Stomach (tissue), 8 donors: ENCODE measurements at regions not wholly inside any gene's neighbourhood (a gene's known extent, or its start where the extent isn't known, plus 50 kb on each side); places are given as distances from the start of the nearest gene placed in this dataset.

ENCODE experiments used
- DNase-seq, 2 donors: peaks; one replicate each; pipeline versions ENCODE4 v3.0.0 to v3.0.0-alpha.2; 2013 to 2019
- H3K27ac ChIP-seq, 5 donors: fragments of 200-600 bp in 4 of 5; sonication (generic) in 4 of 5; one replicate each; pipeline ENCODE4 v1.5.1; 2013 to 2019; ENCODE audit warnings: mild to moderate bottlenecking in 1 of 5, moderate library complexity in 1 of 5
- H3K27me3 ChIP-seq, 3 donors: fragments of 200-600 bp; sonication (generic); one replicate each; pipeline ENCODE4 v1.5.1; 2017 to 2019; ENCODE audit warnings: mixed run types in 1 of 3
- H3K36me3 ChIP-seq, 4 donors: fragments of 200-600 bp; sonication (generic); 1 replicate in 3 of 4; 2 replicates in 1 of 4; pipeline ENCODE4 v1.5.1; 2016 to 2019
- H3K4me1 ChIP-seq, 4 donors: fragments of 200-600 bp; sonication (generic); one replicate each; pipeline ENCODE4 v1.5.1; 2016 to 2019
- H3K4me3 ChIP-seq, 4 donors: fragments of 200-600 bp; sonication (generic) in 3 of 4; one replicate each; pipeline ENCODE4 v1.5.1; 2016 to 2019; ENCODE audit warnings: mild to moderate bottlenecking in 1 of 4
- H3K9me3 ChIP-seq, 4 donors: fragments of 200-600 bp; sonication (generic); one replicate each; pipeline ENCODE4 v1.5.1; 2016 to 2019
- EP300 ChIP-seq: sonication (generic); formaldehyde crosslinking; IDR thresholded peaks from one replicate; pipeline ENCODE4 v1.6.1; 2017; ENCODE audit warnings: antibody characterized with exemption
- POLR2A ChIP-seq, 4 donors: fragments of 450-650 bp; IDR thresholded peaks; one replicate each; pipeline ENCODE4 v1.6.1; 2016; ENCODE audit warnings: antibody characterized with exemption in 4 of 4, control low read depth in 2 of 4, mild to moderate bottlenecking in 1 of 4, moderate library complexity in 1 of 4
- POLR2AphosphoS5 ChIP-seq, 3 donors: sonication (generic); formaldehyde crosslinking; IDR thresholded peaks; one replicate each; pipeline ENCODE4 v1.6.1; 2016; ENCODE audit warnings: antibody characterized with exemption in 3 of 3
- WGBS, 5 donors: extraction: QIAGEN DNeasy Blood & Tissue Kit in 3 of 5; methylation state at CpG; one replicate each; pipeline versions ENCODE4 v1.1.5 to v1.1.7; 2013 to 2018; 5-methylcytosine and 5-hydroxymethylcytosine counted together
- intact Hi-C: fragments of 100-400 bp; cut with DNase I; formaldehyde crosslinking; loops from one replicate; pipeline ENCODE4 v1.15.1; 2023; ENCODE audit warnings: low total_unique reads
- TF ChIP-seq, protein P1 (sequence below), 7 experiments: fragments of 450-650 bp in 4 of 7; fragments of 200-600 bp in 3 of 7; sonication (generic) in 3 of 7; IDR thresholded peaks; one replicate each; pipeline ENCODE4 v1.5.1; 2016 to 2019; ENCODE audit warnings: antibody characterized with exemption in 7 of 7, control low read depth in 2 of 7, mild to moderate bottlenecking in 1 of 7
- donor health status: healthy with polysubstance abuse.
- donor health status: Bipolar disorder and iron deficiency.
- donor health status: healthy.

DNA sequence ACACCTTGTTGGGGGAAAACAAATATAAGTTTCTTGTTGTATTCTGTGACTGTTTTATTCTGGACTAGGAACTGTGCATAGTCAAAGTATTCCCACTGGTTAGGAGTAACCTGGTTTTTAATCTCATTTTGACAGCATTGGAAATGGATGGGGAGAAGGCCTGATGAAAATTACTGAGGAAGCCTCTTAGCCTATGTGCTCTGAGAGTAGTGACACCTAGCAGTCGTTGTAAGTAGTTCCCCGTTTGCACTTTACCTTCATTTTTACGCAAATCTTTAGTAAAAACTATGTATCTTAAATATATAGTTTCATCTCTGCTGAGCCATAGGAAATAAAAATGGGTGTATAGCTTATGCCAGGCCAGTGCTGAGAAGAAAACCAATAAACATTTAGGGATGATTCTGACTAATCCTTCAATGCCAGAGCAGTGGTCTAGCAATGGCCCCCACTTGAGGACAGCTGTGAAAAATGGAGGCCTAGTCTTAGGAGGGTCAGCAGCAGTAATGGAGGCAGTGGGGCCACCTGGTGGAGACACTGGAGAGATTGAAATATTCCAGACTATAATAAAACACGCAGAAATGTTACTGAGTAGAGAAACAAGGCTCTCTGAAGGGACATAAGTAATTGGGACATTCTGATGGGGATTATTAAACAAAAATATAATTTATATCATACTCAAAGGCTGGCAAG lies 133.2 kb upstream of the NOVA1 start:
- DNase-seq = peak in 1 of 2 donors; percentile 17
- TF ChIP-seq EP300 = no peak
- TF ChIP-seq, protein P1, sequence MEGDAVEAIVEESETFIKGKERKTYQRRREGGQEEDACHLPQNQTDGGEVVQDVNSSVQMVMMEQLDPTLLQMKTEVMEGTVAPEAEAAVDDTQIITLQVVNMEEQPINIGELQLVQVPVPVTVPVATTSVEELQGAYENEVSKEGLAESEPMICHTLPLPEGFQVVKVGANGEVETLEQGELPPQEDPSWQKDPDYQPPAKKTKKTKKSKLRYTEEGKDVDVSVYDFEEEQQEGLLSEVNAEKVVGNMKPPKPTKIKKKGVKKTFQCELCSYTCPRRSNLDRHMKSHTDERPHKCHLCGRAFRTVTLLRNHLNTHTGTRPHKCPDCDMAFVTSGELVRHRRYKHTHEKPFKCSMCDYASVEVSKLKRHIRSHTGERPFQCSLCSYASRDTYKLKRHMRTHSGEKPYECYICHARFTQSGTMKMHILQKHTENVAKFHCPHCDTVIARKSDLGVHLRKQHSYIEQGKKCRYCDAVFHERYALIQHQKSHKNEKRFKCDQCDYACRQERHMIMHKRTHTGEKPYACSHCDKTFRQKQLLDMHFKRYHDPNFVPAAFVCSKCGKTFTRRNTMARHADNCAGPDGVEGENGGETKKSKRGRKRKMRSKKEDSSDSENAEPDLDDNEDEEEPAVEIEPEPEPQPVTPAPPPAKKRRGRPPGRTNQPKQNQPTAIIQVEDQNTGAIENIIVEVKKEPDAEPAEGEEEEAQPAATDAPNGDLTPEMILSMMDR (IDR thresholded peaks at IDR 0.05) = peak in 1 of 7 experiments; percentile 19
- H3K4me3 ChIP-seq = no peak overlapping the region
- no peaks in the 10 kb centered on the region for H3K9me3 ChIP-seq
- WGBS, 5 donors = 75 to 82% (median 81%) methylated on average over 4 of the region's 4 CpGs
- no peaks in the 10 kb centered on the region for H3K36me3 ChIP-seq
- H3K27ac ChIP-seq = no peak overlapping the region
- no peaks in the 10 kb centered on the region for H3K4me1 ChIP-seq
- no peaks in the 10 kb centered on the region for H3K27me3 ChIP-seq
- intact Hi-C loops = no loop called here

- no peaks in the 10 kb centered on the region for H3K4me1 ChIP-seq
- no peak overlapping the region for H3K4me3 ChIP-seq
- H3K27ac ChIP-seq = no peak overlapping the region
- no peak for DNase-seq
- no peaks in the 10 kb centered on the region for H3K27me3 ChIP-seq
- intact Hi-C loops = no loop called here
- WGBS, 5 donors = 56 to 75% (median 71%) methylated on average over 2 of the region's 2 CpGs
- H3K9me3 ChIP-seq = no peaks in the 10 kb centered on the region
- no peak for TF ChIP-seq POLR2AphosphoS5 (IDR thresholded peaks at IDR 0.05)
- TF ChIP-seq, protein P1 (IDR thresholded peaks at IDR 0.05) = no peak
- no peak for TF ChIP-seq POLR2A (IDR thresholded peaks at IDR 0.05)
- TF ChIP-seq EP300 = no peak
- H3K36me3 ChIP-seq = no peaks in the 10 kb centered on the region
These were observed 138.0 kb upstream of the NOVA1 start for GRCh38 chr14:26735811-26736210.

DNA sequence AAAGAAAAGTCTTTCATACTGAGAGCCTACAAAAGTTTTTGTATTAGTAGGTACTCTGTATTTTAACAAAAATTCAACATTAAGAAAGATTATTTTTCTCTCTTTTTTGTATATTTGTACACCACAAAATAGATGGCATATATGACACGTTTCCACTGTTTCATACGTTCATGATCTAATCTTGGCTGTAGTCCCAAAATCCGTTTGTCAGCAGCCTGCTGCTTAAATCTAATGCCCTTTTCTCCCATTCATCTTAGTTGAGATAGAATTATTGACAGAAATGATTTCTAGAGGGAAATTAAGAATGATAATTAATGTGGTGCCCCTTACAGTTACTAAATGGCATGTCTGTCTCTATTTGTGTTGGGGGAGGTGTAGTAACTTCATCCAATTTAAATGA lies 140.7 kb upstream of the NOVA1 start:
- H3K9me3 ChIP-seq = no peaks in the 10 kb centered on the region
- no peaks in the 10 kb centered on the region for H3K4me1 ChIP-seq
- intact Hi-C loops = no loop called here
- H3K4me3 ChIP-seq = no peak overlapping the region
- DNase-seq = no peak
- H3K27ac ChIP-seq = no peak overlapping the region
- no peaks in the 10 kb centered on the region for H3K36me3 ChIP-seq
- 21 to 35% (median 24%) methylated on average over 3 of the region's 3 CpGs for WGBS, 5 donors
- no peaks in the 10 kb centered on the region for H3K27me3 ChIP-seq
- TF ChIP-seq, protein P1 (IDR thresholded peaks at IDR 0.05) = no peak
- TF ChIP-seq POLR2AphosphoS5 (IDR thresholded peaks at IDR 0.05) (no peak), POLR2A (IDR thresholded peaks at IDR 0.05) (no peak), EP300 (no peak)

- H3K36me3 ChIP-seq = no peaks in the 10 kb centered on the region
- intact Hi-C loops = no loop called here
- TF ChIP-seq POLR2A (IDR thresholded peaks at IDR 0.05) (no peak), EP300 (no peak), POLR2AphosphoS5 (IDR thresholded peaks at IDR 0.05) (no peak)
- TF ChIP-seq, protein P1 (IDR thresholded peaks at IDR 0.05) = no peak
These were observed 143.9 kb upstream of the NOVA1 start for GRCh38 chr14:26741711-26742212.

More at GRCh38 chr14:26741711-26742212, 143.9 kb upstream of the NOVA1 start:
- Histone ChIP-seq H3K9me3 (no peaks in the 10 kb centered on the region), H3K4me1 (no peaks in the 10 kb centered on the region), H3K27me3 (no peaks in the 10 kb centered on the region), H3K4me3 (no peak overlapping the region), H3K27ac (no peak overlapping the region)
- no peak for DNase-seq
